CD8-positive, alpha-beta memory T cell (primary cell): ENCODE measurements at regions not wholly inside any gene's neighbourhood (a gene's known extent, or its start where the extent isn't known, plus 50 kb on each side); places are given as distances from the start of the nearest gene placed in this dataset.

Source experiments
- CTCF ChIA-PET: fragments of 350-600 bp; sonication (Branson Sonifier 250); formaldehyde crosslinking; loops from one replicate; lab custom pipeline; 2021; ENCODE audit warnings: antibody characterized with exemption; lab: Charles Lee
- POLR2A ChIA-PET: fragments of 350-600 bp; sonication (Branson Sonifier 250); formaldehyde crosslinking; loops from one replicate; lab custom pipeline; 2021; ENCODE audit warnings: antibody characterized with exemption; lab: Charles Lee
- DNase-seq, 5 donors: peaks; one replicate each; pipeline versions ENCODE4 v3.0.0 to v3.0.0-alpha.2; 2020 to 2022; ENCODE audit warnings: mixed read lengths in 1 of 5
- H3K27ac ChIP-seq: one replicate; pipeline ENCODE4 v1.7.0; 2013; ENCODE audit warnings: low read depth, mild to moderate bottlenecking, low read length, moderate library complexity
- H3K27me3 ChIP-seq: 2 replicates; pipeline ENCODE4 v1.7.0; 2013; ENCODE audit warnings: low read length, mild to moderate bottlenecking; ENCODE audit not compliant: insufficient read depth, poor library complexity, severe bottlenecking
- H3K36me3 ChIP-seq: 2 replicates; pipeline ENCODE4 v1.7.0; 2013; ENCODE audit warnings: mild to moderate bottlenecking, low read length, moderate library complexity; ENCODE audit not compliant: insufficient read depth
- H3K4me1 ChIP-seq: 2 replicates; pipeline ENCODE4 v1.7.0; 2013; ENCODE audit warnings: mild to moderate bottlenecking, low read length, moderate library complexity; ENCODE audit not compliant: insufficient read depth
- H3K4me3 ChIP-seq: 2 replicates; pipeline ENCODE4 v1.7.0; 2013; ENCODE audit warnings: mild to moderate bottlenecking, low read length
- H3K9me3 ChIP-seq: 2 replicates; pipeline ENCODE4 v1.7.0; 2013; ENCODE audit warnings: mild to moderate bottlenecking, low read length
- H3K27ac Mint-ChIP-seq, 8 donors: one replicate each; pipeline ENCODE4 v1.8.0; 2020 to 2021; ENCODE audit warnings: mixed read lengths in 8 of 8, mild to moderate bottlenecking in 6 of 8, inconsistent platforms in 3 of 8, moderate library complexity in 3 of 8
- H3K27me3 Mint-ChIP-seq, 2 donors: one replicate each; pipeline ENCODE4 v1.8.0; 2020 to 2021; ENCODE audit warnings: mixed read lengths in 2 of 2, mild to moderate bottlenecking in 1 of 2, moderate library complexity in 1 of 2
- H3K36me3 Mint-ChIP-seq, 3 donors: one replicate each; pipeline ENCODE4 v1.8.0; 2020 to 2021; ENCODE audit warnings: mixed read lengths in 3 of 3, inconsistent platforms in 1 of 3, mild to moderate bottlenecking in 1 of 3
- H3K4me1 Mint-ChIP-seq, 3 donors: one replicate each; pipeline ENCODE4 v1.8.0; 2020 to 2021; ENCODE audit warnings: mixed read lengths in 3 of 3, inconsistent platforms in 1 of 3, mild to moderate bottlenecking in 1 of 3
- H3K4me3 Mint-ChIP-seq, 7 donors: one replicate each; pipeline ENCODE4 v1.8.0; 2020 to 2021; ENCODE audit warnings: mixed read lengths in 7 of 7, mild to moderate bottlenecking in 6 of 7, moderate library complexity in 4 of 7, inconsistent platforms in 2 of 7
- H3K9me3 Mint-ChIP-seq, 5 donors: one replicate each; pipeline ENCODE4 v1.8.0; 2020 to 2022; ENCODE audit warnings: mixed read lengths in 5 of 5, mild to moderate bottlenecking in 3 of 5, moderate library complexity in 2 of 5, inconsistent platforms in 1 of 5

DNA sequence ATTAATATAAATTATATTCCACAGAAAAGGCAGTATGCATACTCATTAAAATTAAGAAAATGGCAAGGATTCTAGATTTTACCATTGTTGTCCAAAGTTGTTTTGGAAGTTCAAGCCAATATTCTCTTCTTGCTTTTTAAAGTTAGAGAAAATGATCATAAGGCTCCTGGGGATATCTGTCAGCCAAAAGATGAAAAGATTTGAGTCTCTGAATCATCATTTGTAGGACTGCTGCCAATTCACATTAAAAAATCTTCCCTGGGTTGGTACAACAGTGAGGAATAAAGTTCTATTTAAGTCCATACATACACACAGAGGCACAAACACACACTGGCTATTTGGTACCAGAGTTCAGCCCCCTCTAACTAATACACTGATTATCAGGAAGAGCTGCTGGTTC, 620.1 kb downstream of the COL12A1 start:
- H3K4me1 Mint-ChIP-seq: no peaks in the 10 kb centered on the region
- H3K4me1 ChIP-seq: no peaks in the 10 kb centered on the region
- no peaks in the 10 kb centered on the region for H3K36me3 Mint-ChIP-seq
- CTCF ChIA-PET: no interaction called here
- H3K27me3 ChIP-seq: no peaks in the 10 kb centered on the region
- POLR2A ChIA-PET: no interaction called here
- no peaks in the 10 kb centered on the region for H3K9me3 ChIP-seq
- H3K9me3 Mint-ChIP-seq: peaks cover 1 to 7% (median 3%) of the 10 kb centered on the region in 5 donors
- H3K27me3 Mint-ChIP-seq: no peaks in the 10 kb centered on the region
- no peak overlapping the region for H3K27ac ChIP-seq
- H3K4me3 ChIP-seq: no peak overlapping the region
- H3K27ac Mint-ChIP-seq: no peak overlapping the region
- no peak for DNase-seq
- no peaks in the 10 kb centered on the region for H3K36me3 ChIP-seq
- no peak overlapping the region for H3K4me3 Mint-ChIP-seq

DNA sequence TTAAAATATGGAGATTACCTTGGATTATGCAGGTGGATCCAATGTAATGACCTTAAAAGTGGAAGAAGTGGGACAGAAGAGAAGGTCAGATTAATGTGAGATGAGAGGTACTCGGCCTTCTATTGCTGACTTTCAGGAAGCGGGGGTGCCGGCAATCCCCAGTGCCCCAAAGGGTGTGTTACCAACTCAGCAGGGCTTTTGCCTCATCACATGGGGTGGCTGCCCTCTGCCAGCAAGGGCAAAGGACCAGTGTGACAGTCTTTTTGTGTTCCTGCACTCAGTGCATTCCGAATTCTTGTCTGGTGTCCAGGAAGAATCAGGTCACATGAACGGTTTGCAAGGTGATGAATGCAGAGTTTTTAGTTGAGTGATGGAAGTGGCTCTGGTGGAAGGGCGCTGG, 624.2 kb downstream of the COL12A1 start:
- no peaks in the 10 kb centered on the region for H3K36me3 Mint-ChIP-seq

DNA sequence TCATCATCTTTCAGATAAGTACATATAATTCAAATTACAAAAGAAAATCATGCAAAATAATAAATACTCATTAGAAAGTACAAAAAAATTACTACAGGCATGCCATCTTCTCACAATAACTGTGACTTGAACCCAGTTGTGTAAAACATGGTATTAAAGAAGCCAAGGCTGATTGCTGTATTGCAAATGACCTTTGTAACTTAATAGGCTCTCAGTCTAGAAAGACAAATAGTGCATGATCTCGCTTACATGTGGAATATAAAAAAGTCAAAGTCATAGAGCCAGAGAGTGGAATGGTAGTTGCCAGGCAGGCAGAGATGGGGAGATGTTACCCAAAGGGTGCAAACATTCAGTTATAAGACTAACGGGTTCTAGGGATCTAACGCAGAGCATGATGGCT, 626.1 kb downstream of the COL12A1 start:
- Mint-ChIP-seq H3K4me1 (no peaks in the 10 kb centered on the region), H3K27ac (no peak overlapping the region), H3K9me3 (peaks cover 0 to 5% (median 0%) of the 10 kb centered on the region in 5 donors), H3K36me3 (no peaks in the 10 kb centered on the region), H3K4me3 (no peak overlapping the region), H3K27me3 (peaks cover 0 to 2% of the 10 kb centered on the region in 2 donors)
- H3K9me3 ChIP-seq: no peaks in the 10 kb centered on the region
- no peak overlapping the region for H3K4me3 ChIP-seq
- DNase-seq: no peak
- ChIA-PET POLR2A (no interaction called here), CTCF (no interaction called here)
- no peaks in the 10 kb centered on the region for H3K27me3 ChIP-seq
- H3K4me1 ChIP-seq: no peaks in the 10 kb centered on the region
- no peak overlapping the region for H3K27ac ChIP-seq
- H3K36me3 ChIP-seq: no peaks in the 10 kb centered on the region

More for the DNA sequence above, 624.2 kb downstream of the COL12A1 start:
- H3K9me3 Mint-ChIP-seq: peaks cover 0 to 5% (median under 1%) of the 10 kb centered on the region in 5 donors
- no peaks in the 10 kb centered on the region for H3K27me3 ChIP-seq
- no peak overlapping the region for H3K4me3 Mint-ChIP-seq
- no peak for DNase-seq
- H3K36me3 ChIP-seq: no peaks in the 10 kb centered on the region
- peaks cover 0 to 2% of the 10 kb centered on the region in 2 donors for H3K27me3 Mint-ChIP-seq
- no peaks in the 10 kb centered on the region for H3K4me1 Mint-ChIP-seq
- no peak overlapping the region for H3K4me3 ChIP-seq
- ChIA-PET POLR2A (no interaction called here), CTCF (no interaction called here)
- H3K27ac ChIP-seq: no peak overlapping the region
- H3K9me3 ChIP-seq: no peaks in the 10 kb centered on the region
- no peaks in the 10 kb centered on the region for H3K4me1 ChIP-seq
- H3K27ac Mint-ChIP-seq: no peak overlapping the region

DNA sequence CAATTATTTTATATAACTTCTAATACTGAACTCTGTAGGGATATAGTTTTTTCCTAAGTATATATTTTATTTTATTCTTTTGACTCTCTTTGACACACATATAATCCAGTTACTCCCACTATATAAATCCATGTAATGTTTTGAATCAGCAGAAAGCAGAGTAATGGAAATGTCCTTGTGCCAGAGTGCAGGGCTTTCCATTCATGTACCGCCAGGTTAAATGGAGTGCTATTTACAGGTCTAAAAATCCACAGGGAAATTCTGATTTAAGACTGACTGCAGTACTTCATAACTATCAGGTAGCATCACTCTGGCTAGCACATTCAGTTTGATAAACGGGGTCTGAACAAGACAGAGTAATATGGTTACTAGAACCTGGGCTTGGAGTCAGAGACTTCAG, 626.8 kb downstream of the COL12A1 start:
- Mint-ChIP-seq H3K4me1 (no peaks in the 10 kb centered on the region), H3K27ac (no peak overlapping the region), H3K4me3 (no peak overlapping the region), H3K36me3 (no peaks in the 10 kb centered on the region), H3K9me3 (peaks cover 0 to 5% (median 0%) of the 10 kb centered on the region in 5 donors), H3K27me3 (peaks cover 0 to 2% of the 10 kb centered on the region in 2 donors)
- Histone ChIP-seq H3K9me3 (no peaks in the 10 kb centered on the region), H3K27ac (no peak overlapping the region), H3K4me3 (no peak overlapping the region), H3K4me1 (no peaks in the 10 kb centered on the region), H3K27me3 (no peaks in the 10 kb centered on the region), H3K36me3 (no peaks in the 10 kb centered on the region)
- POLR2A ChIA-PET: no interaction called here
- no peak for DNase-seq
- CTCF ChIA-PET: no interaction called here

DNA sequence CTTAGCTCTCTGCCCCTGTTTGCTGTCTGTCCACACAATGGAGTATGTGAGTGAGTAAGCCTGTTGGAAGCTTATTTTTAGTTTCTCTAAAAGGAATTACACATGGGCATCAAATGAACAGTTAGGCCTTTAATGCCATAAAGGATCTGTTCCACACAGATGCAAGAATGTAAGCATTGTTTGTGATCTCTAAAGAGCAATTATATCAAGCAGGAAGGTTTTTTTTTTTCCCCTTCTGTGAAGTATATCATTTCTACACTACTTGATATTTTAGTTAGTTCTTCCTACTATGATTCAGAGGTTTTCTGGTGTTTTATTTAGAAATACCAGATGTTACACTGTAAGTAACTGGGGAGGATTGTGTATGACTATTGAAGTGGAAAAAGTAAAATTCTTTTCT, 627.5 kb downstream of the COL12A1 start:
- POLR2A ChIA-PET: no interaction called here
- Histone ChIP-seq H3K4me3 (no peak overlapping the region), H3K36me3 (no peaks in the 10 kb centered on the region), H3K27ac (no peak overlapping the region), H3K4me1 (no peaks in the 10 kb centered on the region), H3K9me3 (no peaks in the 10 kb centered on the region), H3K27me3 (no peaks in the 10 kb centered on the region)
- H3K4me1 Mint-ChIP-seq: no peaks in the 10 kb centered on the region
- H3K27ac Mint-ChIP-seq: no peak overlapping the region
- no peaks in the 10 kb centered on the region for H3K36me3 Mint-ChIP-seq
- no peak overlapping the region for H3K4me3 Mint-ChIP-seq
- peaks cover 0 to 5% (median 0%) of the 10 kb centered on the region in 5 donors for H3K9me3 Mint-ChIP-seq
- CTCF ChIA-PET: no interaction called here
- DNase-seq: no peak
- H3K27me3 Mint-ChIP-seq: peaks cover 0 to 2% of the 10 kb centered on the region in 2 donors

DNA sequence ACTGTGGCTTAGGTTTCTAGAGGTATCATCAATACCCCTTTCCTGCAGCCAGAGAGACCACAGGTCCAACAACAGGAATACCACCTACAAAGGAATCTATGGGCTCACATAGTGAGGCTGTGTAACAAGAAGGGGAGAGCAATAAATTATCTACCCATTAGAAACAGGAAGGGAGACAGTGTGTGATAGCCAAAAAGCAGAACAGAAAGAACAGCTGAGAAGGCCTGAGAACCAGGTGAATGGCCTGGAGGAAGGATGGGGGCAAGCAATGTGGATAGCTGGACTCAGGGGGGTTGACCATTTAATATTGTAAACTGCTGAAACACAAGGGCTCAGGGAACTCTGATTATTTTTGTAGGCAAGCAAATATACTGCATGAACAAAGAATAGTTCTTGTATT, 628.2 kb downstream of the COL12A1 start:
- H3K27me3 Mint-ChIP-seq: peaks cover 0 to 2% of the 10 kb centered on the region in 2 donors
- ChIA-PET CTCF (no interaction called here), POLR2A (no interaction called here)
- H3K36me3 Mint-ChIP-seq: no peaks in the 10 kb centered on the region
- H3K4me3 Mint-ChIP-seq: no peak overlapping the region
- H3K27me3 ChIP-seq: no peaks in the 10 kb centered on the region
- H3K4me1 Mint-ChIP-seq: no peaks in the 10 kb centered on the region
- H3K4me1 ChIP-seq: no peaks in the 10 kb centered on the region
- no peaks in the 10 kb centered on the region for H3K9me3 ChIP-seq
- H3K4me3 ChIP-seq: no peak overlapping the region
- DNase-seq: no peak
- H3K27ac Mint-ChIP-seq: no peak overlapping the region
- no peak overlapping the region for H3K27ac ChIP-seq
- H3K36me3 ChIP-seq: no peaks in the 10 kb centered on the region
- peaks cover 0 to 5% (median 0%) of the 10 kb centered on the region in 5 donors for H3K9me3 Mint-ChIP-seq

DNA sequence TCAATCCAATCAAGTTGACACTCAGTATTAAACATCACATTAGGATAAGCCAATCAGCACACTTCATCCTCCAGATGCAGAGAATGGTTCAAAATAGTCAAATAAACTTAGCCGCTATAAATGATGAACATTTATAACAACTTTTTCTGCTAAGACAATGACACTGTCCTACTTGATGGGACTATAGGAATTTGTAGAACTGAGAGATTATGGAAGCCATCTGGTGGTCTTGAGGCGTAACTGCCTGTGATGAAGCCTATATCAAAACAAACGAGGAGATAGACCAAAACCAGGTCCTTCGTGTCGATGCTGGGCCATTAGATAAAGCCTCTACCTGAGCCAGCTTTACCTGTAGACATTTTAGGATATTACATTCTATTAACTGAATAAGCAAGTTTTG, 631.1 kb downstream of the COL12A1 start:
- H3K4me3 Mint-ChIP-seq: no peak overlapping the region
- Histone ChIP-seq H3K4me1 (no peaks in the 10 kb centered on the region), H3K36me3 (no peaks in the 10 kb centered on the region), H3K9me3 (no peaks in the 10 kb centered on the region), H3K27ac (no peak overlapping the region), H3K27me3 (no peaks in the 10 kb centered on the region), H3K4me3 (no peak overlapping the region)
- no peak for DNase-seq
- H3K27me3 Mint-ChIP-seq: no peaks in the 10 kb centered on the region
- H3K36me3 Mint-ChIP-seq: no peaks in the 10 kb centered on the region
- H3K9me3 Mint-ChIP-seq: peaks cover 0 to 5% (median 0%) of the 10 kb centered on the region in 5 donors
- ChIA-PET POLR2A (no interaction called here), CTCF (no interaction called here)
- H3K4me1 Mint-ChIP-seq: no peaks in the 10 kb centered on the region
- no peak overlapping the region for H3K27ac Mint-ChIP-seq

DNA sequence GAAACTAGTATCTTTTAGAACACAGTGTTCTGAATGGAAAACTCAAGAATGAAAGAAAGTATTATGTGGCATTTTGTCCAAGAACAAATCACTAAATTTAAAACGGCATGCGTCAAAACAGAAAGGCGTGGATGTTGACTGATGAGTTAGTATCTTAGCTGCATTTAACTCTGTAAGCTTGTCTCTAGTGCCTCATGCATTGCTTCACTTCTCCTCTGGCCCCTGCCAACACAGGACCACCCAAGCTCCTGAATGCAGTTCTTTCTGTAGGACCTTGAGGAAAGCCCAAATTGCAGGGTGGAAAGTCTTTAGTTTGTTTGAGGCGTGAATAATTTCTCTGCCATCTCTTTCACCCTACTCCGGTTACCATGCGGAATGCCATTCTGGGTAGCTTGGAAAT, 632.2 kb downstream of the COL12A1 start:
- H3K4me3 Mint-ChIP-seq: no peak overlapping the region

DNA sequence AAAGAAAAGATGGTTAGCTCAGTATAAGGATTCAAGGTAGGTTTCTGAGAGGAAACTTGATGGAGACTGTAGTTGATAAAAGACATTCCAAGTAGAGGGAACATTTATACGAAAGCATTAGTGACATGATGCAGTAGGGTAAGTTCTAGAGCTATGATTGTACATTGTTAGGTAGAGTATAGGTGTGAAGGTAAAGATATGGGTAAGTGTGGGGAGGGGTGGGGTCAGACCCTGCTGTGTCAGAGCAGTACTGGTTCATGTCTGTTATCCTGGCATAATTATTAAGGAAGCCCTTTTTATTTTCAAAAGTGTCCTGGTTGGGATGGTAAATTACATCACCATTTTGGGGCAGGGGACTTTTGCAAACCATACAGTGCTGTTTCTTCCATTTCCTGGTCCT, 635.8 kb downstream of the COL12A1 start:
- Histone ChIP-seq H3K27me3 (no peaks in the 10 kb centered on the region), H3K27ac (no peak overlapping the region), H3K36me3 (no peaks in the 10 kb centered on the region), H3K4me1 (no peaks in the 10 kb centered on the region), H3K9me3 (no peaks in the 10 kb centered on the region), H3K4me3 (no peak overlapping the region)
- H3K36me3 Mint-ChIP-seq: no peaks in the 10 kb centered on the region
- ChIA-PET POLR2A (no interaction called here), CTCF (no interaction called here)
- H3K4me3 Mint-ChIP-seq: no peak overlapping the region
- H3K9me3 Mint-ChIP-seq: no peaks in the 10 kb centered on the region
- no peaks in the 10 kb centered on the region for H3K4me1 Mint-ChIP-seq
- no peaks in the 10 kb centered on the region for H3K27me3 Mint-ChIP-seq
- H3K27ac Mint-ChIP-seq: no peak overlapping the region
- DNase-seq: no peak

More for the DNA sequence above, 632.2 kb downstream of the COL12A1 start:
- no peaks in the 10 kb centered on the region for H3K36me3 ChIP-seq
- H3K27ac ChIP-seq: no peak overlapping the region
- no peak for DNase-seq
- no peaks in the 10 kb centered on the region for H3K9me3 ChIP-seq
- POLR2A ChIA-PET: no interaction called here
- H3K27me3 ChIP-seq: no peaks in the 10 kb centered on the region
- H3K27me3 Mint-ChIP-seq: no peaks in the 10 kb centered on the region
- no peaks in the 10 kb centered on the region for H3K4me1 ChIP-seq
- H3K9me3 Mint-ChIP-seq: peaks cover 0 to 5% (median 0%) of the 10 kb centered on the region in 5 donors
- CTCF ChIA-PET: no interaction called here
- H3K4me3 ChIP-seq: no peak overlapping the region
- no peak overlapping the region for H3K27ac Mint-ChIP-seq
- no peaks in the 10 kb centered on the region for H3K4me1 Mint-ChIP-seq
- no peaks in the 10 kb centered on the region for H3K36me3 Mint-ChIP-seq
